ENCODE measurements at regions not wholly inside any gene's neighbourhood (a gene's known extent, or its start where the extent isn't known, plus 50 kb on each side); places are given as distances from the start of the nearest gene placed in this dataset.

- H3K4me3 ChIP-seq (ENCODE audit: low read length) = no peak overlapping the region
- no peak for TF ChIP-seq CTCF (conservative IDR thresholded peaks at IDR 0.05; ENCODE audit: low read length)
- no peak for DNase-seq (ENCODE audit: low read depth)
These were observed 101.9 kb downstream of the EFNB1 start for GRCh38 chrX:68930542-68931317.

- DNase-seq (ENCODE audit: low read depth) = peak; percentile 56
- H3K4me3 ChIP-seq (ENCODE audit: low read length) = no peak overlapping the region
- TF ChIP-seq CTCF (conservative IDR thresholded peaks at IDR 0.05; ENCODE audit: low read length) = no peak
These were observed 100.7 kb downstream of the EFNB1 start for GRCh38 chrX:68929332-68930150.

GRCh38 chrX:68928401-68928800 is 99.6 kb downstream of the EFNB1 start:
- TF ChIP-seq CTCF (conservative IDR thresholded peaks at IDR 0.05; ENCODE audit: low read length) = no peak
- DNase-seq (ENCODE audit: low read depth) = no peak
- H3K4me3 ChIP-seq (ENCODE audit: low read length) = no peak overlapping the region

- DNase-seq (ENCODE audit: low read depth) = no peak
- H3K4me3 ChIP-seq (ENCODE audit: low read length) = no peak overlapping the region
- TF ChIP-seq CTCF (conservative IDR thresholded peaks at IDR 0.05; ENCODE audit: low read length) = no peak
These were observed 98.4 kb downstream of the EFNB1 start for GRCh38 chrX:68927178-68927577.

GRCh38 chrX:68923147-68923546 is 94.3 kb downstream of the EFNB1 start:
- no peak overlapping the region for H3K4me3 ChIP-seq (ENCODE audit: low read length)
- no peak for TF ChIP-seq CTCF (conservative IDR thresholded peaks at IDR 0.05; ENCODE audit: low read length)
- no peak for DNase-seq (ENCODE audit: low read depth)

- DNase-seq (ENCODE audit: low read depth) = no peak
- no peak for TF ChIP-seq CTCF (conservative IDR thresholded peaks at IDR 0.05; ENCODE audit: low read length)
- no peak overlapping the region for H3K4me3 ChIP-seq (ENCODE audit: low read length)
These were observed 93.2 kb downstream of the EFNB1 start for GRCh38 chrX:68922013-68922412.

- DNase-seq (ENCODE audit: low read depth) = no peak
- no peak for TF ChIP-seq CTCF (conservative IDR thresholded peaks at IDR 0.05; ENCODE audit: low read length)
- H3K4me3 ChIP-seq (ENCODE audit: low read length) = no peak overlapping the region
These were observed 91.7 kb downstream of the EFNB1 start for GRCh38 chrX:68920561-68920960.
